ENCODE measurements at regions not wholly inside any gene's neighbourhood (a gene's known extent, or its start where the extent isn't known, plus 50 kb on each side); places are given as distances from the start of the nearest gene placed in this dataset.

- no peak for TF ChIP-seq CTCF (conservative IDR thresholded peaks at IDR 0.05)
- TF ChIP-seq EZH2 (IDR thresholded peaks at IDR 0.05; ENCODE audit: low read depth): no peak
These were observed 69.5 kb downstream of the COPS8 start for GRCh38 chr2:237154884-237155851.
